T-helper 2 cell treated with Interferon-gamma antibody and Interleukin-4, amounts not matched to agents 5 μg/mL and 100 μg/mL, for 36 hours (primary cell): ENCODE measurements at regions not wholly inside any gene's neighbourhood (a gene's known extent, or its start where the extent isn't known, plus 50 kb on each side); places are given as distances from the start of the nearest gene placed in this dataset.

Source experiments
- DNase-seq: peaks from one replicate; pipeline ENCODE4 v3.0.0; 2021; ENCODE audit warnings: low spot score
- H3K27ac Mint-ChIP-seq: one replicate; pipeline ENCODE4 v1.8.0; 2021; ENCODE audit warnings: mild to moderate bottlenecking, mixed read lengths
- H3K27me3 Mint-ChIP-seq: one replicate; pipeline ENCODE4 v1.8.0; 2021; ENCODE audit warnings: low read depth, mixed read lengths
- H3K36me3 Mint-ChIP-seq: one replicate; pipeline ENCODE4 v1.8.0; 2021; ENCODE audit warnings: low read depth, mixed read lengths
- H3K4me1 Mint-ChIP-seq: one replicate; pipeline ENCODE4 v1.8.0; 2021; ENCODE audit warnings: low read depth, mixed read lengths
- H3K4me3 Mint-ChIP-seq: one replicate; pipeline ENCODE4 v1.8.0; 2022; ENCODE audit warnings: mild to moderate bottlenecking, moderate library complexity, mixed read lengths
- H3K9me3 Mint-ChIP-seq: one replicate; pipeline ENCODE4 v1.8.0; 2021; ENCODE audit warnings: mixed read lengths

- Mint-ChIP-seq H3K4me1 (no peaks in the 10 kb centered on the region), H3K27me3 (no peaks in the 10 kb centered on the region), H3K36me3 (no peaks in the 10 kb centered on the region), H3K9me3 (no peaks in the 10 kb centered on the region), H3K4me3 (no peak overlapping the region), H3K27ac (no peak overlapping the region)
- no peak for DNase-seq
Measured at GRCh38 chr5:89900346-89900745, 509.2 kb downstream of the CETN3 start.

- no peaks in the 10 kb centered on the region for H3K27me3 Mint-ChIP-seq
- no peak overlapping the region for H3K27ac Mint-ChIP-seq
- no peaks in the 10 kb centered on the region for H3K4me1 Mint-ChIP-seq
- H3K9me3 Mint-ChIP-seq, result no peaks in the 10 kb centered on the region
- DNase-seq, result no peak
- H3K4me3 Mint-ChIP-seq, result no peak overlapping the region
- H3K36me3 Mint-ChIP-seq, result no peaks in the 10 kb centered on the region
Measured at GRCh38 chr5:89899559-89899958, 510.0 kb downstream of the CETN3 start.

GRCh38 chr5:89893546-89893945 is 516.0 kb downstream of the CETN3 start:
- H3K27me3 Mint-ChIP-seq, result no peaks in the 10 kb centered on the region
- peaks cover 16% of the 10 kb centered on the region for H3K9me3 Mint-ChIP-seq
- H3K4me3 Mint-ChIP-seq, result no peak overlapping the region
- no peak overlapping the region for H3K27ac Mint-ChIP-seq
- no peaks in the 10 kb centered on the region for H3K36me3 Mint-ChIP-seq
- no peaks in the 10 kb centered on the region for H3K4me1 Mint-ChIP-seq
- DNase-seq, result no peak

- no peak overlapping the region for H3K27ac Mint-ChIP-seq
- no peaks in the 10 kb centered on the region for H3K27me3 Mint-ChIP-seq
- H3K36me3 Mint-ChIP-seq, result no peaks in the 10 kb centered on the region
- no peaks in the 10 kb centered on the region for H3K9me3 Mint-ChIP-seq
- no peak for DNase-seq
- no peaks in the 10 kb centered on the region for H3K4me1 Mint-ChIP-seq
- H3K4me3 Mint-ChIP-seq, result no peak overlapping the region
Measured at GRCh38 chr5:89885670-89886069, 523.9 kb downstream of the CETN3 start.

- DNase-seq, result no peak
- Mint-ChIP-seq H3K27ac (no peak overlapping the region), H3K27me3 (no peaks in the 10 kb centered on the region), H3K4me1 (no peaks in the 10 kb centered on the region), H3K9me3 (no peaks in the 10 kb centered on the region), H3K36me3 (no peaks in the 10 kb centered on the region), H3K4me3 (no peak overlapping the region)
Measured at GRCh38 chr5:89883967-89884366, 525.6 kb downstream of the CETN3 start.

- no peak for DNase-seq
- Mint-ChIP-seq H3K36me3 (no peaks in the 10 kb centered on the region), H3K27ac (no peak overlapping the region), H3K4me1 (no peaks in the 10 kb centered on the region), H3K27me3 (no peaks in the 10 kb centered on the region), H3K9me3 (no peaks in the 10 kb centered on the region), H3K4me3 (no peak overlapping the region)
Measured at GRCh38 chr5:89878140-89879132, 531.1 kb downstream of the CETN3 start.

GRCh38 chr5:89871906-89872305 is 537.6 kb downstream of the CETN3 start:
- H3K27ac Mint-ChIP-seq, result no peak overlapping the region
- no peaks in the 10 kb centered on the region for H3K36me3 Mint-ChIP-seq
- H3K9me3 Mint-ChIP-seq, result no peaks in the 10 kb centered on the region

GRCh38 chr5:89869346-89869745 is 540.2 kb downstream of the CETN3 start:
- no peaks in the 10 kb centered on the region for H3K36me3 Mint-ChIP-seq
- no peak for DNase-seq
- no peaks in the 10 kb centered on the region for H3K4me1 Mint-ChIP-seq
- no peaks in the 10 kb centered on the region for H3K9me3 Mint-ChIP-seq
- no peaks in the 10 kb centered on the region for H3K27me3 Mint-ChIP-seq
- H3K27ac Mint-ChIP-seq, result no peak overlapping the region
- no peak overlapping the region for H3K4me3 Mint-ChIP-seq

More at GRCh38 chr5:89871906-89872305, 537.6 kb downstream of the CETN3 start:
- H3K4me1 Mint-ChIP-seq, result no peaks in the 10 kb centered on the region
- H3K27me3 Mint-ChIP-seq, result no peaks in the 10 kb centered on the region
- DNase-seq, result no peak
- no peak overlapping the region for H3K4me3 Mint-ChIP-seq

GRCh38 chr5:89866410-89866809 is 543.1 kb downstream of the CETN3 start:
- Mint-ChIP-seq H3K4me1 (no peaks in the 10 kb centered on the region), H3K36me3 (no peaks in the 10 kb centered on the region), H3K27me3 (no peaks in the 10 kb centered on the region), H3K27ac (no peak overlapping the region), H3K9me3 (no peaks in the 10 kb centered on the region), H3K4me3 (no peak overlapping the region)
- DNase-seq, result no peak

- H3K9me3 Mint-ChIP-seq, result no peaks in the 10 kb centered on the region
- no peaks in the 10 kb centered on the region for H3K4me1 Mint-ChIP-seq
- H3K27me3 Mint-ChIP-seq, result no peaks in the 10 kb centered on the region
Measured at GRCh38 chr5:89864941-89865340, 544.6 kb downstream of the CETN3 start.

GRCh38 chr5:89857790-89858189 is 551.8 kb downstream of the CETN3 start:
- H3K36me3 Mint-ChIP-seq, result no peaks in the 10 kb centered on the region
- H3K27me3 Mint-ChIP-seq, result no peaks in the 10 kb centered on the region
- H3K4me3 Mint-ChIP-seq, result no peak overlapping the region
- peaks cover 4% of the 10 kb centered on the region for H3K9me3 Mint-ChIP-seq
- no peak overlapping the region for H3K27ac Mint-ChIP-seq
- DNase-seq, result no peak
- no peaks in the 10 kb centered on the region for H3K4me1 Mint-ChIP-seq

More at GRCh38 chr5:89864941-89865340, 544.6 kb downstream of the CETN3 start:
- no peak for DNase-seq
- Mint-ChIP-seq H3K36me3 (no peaks in the 10 kb centered on the region), H3K27ac (no peak overlapping the region), H3K4me3 (no peak overlapping the region)

GRCh38 chr5:89855417-89855816 is 554.1 kb downstream of the CETN3 start:
- peaks cover 4% of the 10 kb centered on the region for H3K9me3 Mint-ChIP-seq
- H3K27me3 Mint-ChIP-seq, result no peaks in the 10 kb centered on the region
- DNase-seq, result no peak
- H3K36me3 Mint-ChIP-seq, result no peaks in the 10 kb centered on the region
- H3K27ac Mint-ChIP-seq, result no peak overlapping the region
- no peaks in the 10 kb centered on the region for H3K4me1 Mint-ChIP-seq
- H3K4me3 Mint-ChIP-seq, result no peak overlapping the region

GRCh38 chr5:89851911-89852310 is 557.6 kb downstream of the CETN3 start:
- Mint-ChIP-seq H3K27me3 (no peaks in the 10 kb centered on the region), H3K4me3 (no peak overlapping the region), H3K27ac (no peak overlapping the region)

GRCh38 chr5:89850513-89850865 is 559.1 kb downstream of the CETN3 start:
- Mint-ChIP-seq H3K36me3 (no peaks in the 10 kb centered on the region), H3K4me3 (no peak overlapping the region), H3K4me1 (no peaks in the 10 kb centered on the region), H3K27me3 (no peaks in the 10 kb centered on the region), H3K27ac (no peak overlapping the region), H3K9me3 (no peaks in the 10 kb centered on the region)
- no peak for DNase-seq

More at GRCh38 chr5:89851911-89852310, 557.6 kb downstream of the CETN3 start:
- H3K9me3 Mint-ChIP-seq, result no peaks in the 10 kb centered on the region
- H3K36me3 Mint-ChIP-seq, result no peaks in the 10 kb centered on the region
- no peaks in the 10 kb centered on the region for H3K4me1 Mint-ChIP-seq
- no peak for DNase-seq
